ENCODE measurements at regions not wholly inside any gene's neighbourhood (a gene's known extent, or its start where the extent isn't known, plus 50 kb on each side); places are given as distances from the start of the nearest gene placed in this dataset.

DNA sequence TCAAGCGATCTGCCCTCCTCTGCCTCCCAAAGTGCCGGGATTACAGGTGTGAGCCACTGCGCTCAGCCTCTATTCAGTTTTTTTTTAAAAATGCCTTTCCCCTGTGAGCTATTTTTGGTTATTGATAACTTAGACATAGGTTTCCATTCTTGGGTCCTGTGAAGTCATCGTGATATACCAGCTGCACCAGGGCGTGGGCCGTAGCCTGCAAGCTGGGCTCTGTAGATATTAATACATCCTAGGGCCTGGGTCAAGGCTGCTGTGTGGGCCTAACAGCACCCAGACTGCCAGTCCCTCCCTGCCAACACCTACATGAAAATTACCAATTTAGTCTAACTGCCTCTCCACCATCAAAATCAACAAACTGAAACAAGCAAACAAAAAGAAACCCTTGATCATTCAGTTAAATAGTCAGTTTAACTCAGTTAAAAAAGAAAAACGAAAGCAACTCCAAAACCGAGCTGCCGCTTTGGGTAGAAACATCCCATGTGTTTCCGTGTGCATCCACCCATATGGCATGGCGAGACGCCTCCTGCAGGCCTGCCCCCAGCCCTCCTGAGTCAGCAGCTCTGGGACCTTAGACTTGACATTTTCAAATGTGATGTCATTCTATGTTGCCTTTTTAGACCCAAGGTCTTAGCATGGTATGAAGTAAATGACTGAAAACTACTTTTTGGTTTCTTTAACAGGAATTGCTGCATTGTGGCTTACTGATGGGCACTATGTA is 330.2 kb downstream of the GLRX3 start:
- no peak for DNase-seq

DNA sequence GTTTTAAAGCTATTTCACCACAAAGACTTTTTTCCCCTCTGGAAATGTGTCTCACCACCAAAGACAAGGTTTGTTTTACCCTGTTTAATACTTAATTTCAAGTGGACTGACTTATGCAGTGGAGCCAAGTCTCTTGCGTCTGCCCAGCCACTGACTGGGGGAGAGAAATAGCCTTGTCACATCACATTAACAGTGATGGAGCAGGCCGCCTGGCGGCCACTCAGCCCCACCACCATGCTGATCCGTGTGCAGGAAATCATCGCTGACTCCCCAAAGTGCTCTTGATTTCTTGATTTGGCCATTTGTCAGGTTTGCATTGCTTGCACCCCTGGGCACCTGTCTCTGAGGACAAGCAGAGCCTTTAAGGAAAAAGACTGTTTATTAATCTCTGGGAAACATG is 334.1 kb downstream of the GLRX3 start:
- DNase-seq = no peak

DNA sequence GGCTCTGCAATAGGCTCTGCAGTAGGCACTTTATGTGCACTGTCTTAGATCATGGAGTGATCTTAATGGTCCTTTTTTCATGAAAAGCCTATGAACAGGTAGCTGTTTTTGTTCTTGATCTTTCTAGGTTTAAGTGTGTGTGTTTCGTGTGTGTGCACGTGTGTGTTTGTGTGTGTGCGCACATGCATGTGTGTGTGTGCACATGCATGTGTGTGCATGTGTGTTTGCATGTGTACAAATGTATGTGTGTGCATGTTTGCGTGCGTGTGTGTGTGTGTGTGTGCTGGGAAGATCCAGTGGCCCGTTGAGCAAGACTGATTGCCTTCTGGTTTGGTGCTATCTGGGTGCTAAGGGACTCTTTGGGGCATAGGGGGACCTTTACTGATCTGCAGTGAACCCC is 334.8 kb downstream of the GLRX3 start:
- DNase-seq = no peak

DNA sequence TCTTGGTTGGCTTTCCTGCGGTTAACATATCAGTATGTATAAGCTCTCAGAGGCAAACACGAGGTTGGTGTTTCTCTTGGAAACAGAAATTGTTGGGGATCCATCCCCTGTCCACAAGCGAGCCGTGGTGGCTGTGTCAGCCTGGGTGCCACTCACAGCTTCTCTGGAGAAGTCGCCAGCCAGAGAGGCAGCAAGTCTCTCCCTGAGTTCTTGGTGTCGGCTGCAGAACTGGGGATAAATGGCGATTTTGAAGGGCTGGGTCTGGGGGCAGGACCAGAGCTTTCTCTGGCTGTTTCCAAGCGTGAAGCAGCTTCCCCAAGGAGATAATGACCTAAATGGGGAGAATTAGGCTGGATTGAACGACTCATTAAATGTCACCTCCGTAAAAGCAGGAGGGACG is 335.3 kb downstream of the GLRX3 start:
- DNase-seq = no peak

DNA sequence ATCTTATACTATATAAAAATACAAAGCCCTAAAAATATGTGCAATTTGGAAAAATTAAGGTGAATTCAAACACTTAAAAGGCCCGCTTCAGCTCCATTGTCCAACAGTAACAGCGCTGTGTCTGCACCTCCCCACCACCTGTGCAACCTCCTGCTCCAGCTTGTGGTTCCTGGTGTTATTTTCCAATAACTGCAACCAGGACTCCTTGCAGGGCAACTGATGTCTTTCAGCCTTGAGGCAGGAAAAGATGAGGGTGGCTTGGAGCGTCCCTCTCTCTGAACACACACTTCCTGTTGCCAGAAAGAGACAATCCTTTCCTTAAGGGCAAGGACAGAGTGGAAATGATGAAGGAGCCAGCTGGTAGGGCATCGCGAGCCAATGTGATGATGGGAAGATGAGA is 336.0 kb downstream of the GLRX3 start:
- DNase-seq = peak; percentile 53

DNA sequence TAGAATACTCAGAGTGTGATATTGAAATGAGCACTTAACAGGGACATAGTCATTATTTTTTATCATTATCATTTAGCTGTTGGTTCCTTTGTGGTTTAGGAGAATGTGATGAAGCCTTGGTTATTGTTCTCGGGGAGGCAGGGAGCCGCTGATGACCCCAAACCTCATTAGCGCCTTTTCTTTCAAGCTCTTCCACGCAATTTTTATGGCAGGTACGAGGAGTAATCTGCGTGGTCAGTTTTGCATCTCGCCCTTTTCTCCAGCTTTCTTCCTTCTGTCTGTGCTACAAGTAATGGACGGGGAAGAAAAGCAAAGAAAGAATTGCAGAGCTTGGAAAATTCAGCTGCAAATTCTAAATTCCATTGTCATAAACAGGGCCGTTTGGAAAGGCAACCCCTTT is 338.4 kb downstream of the GLRX3 start:
- no peak for DNase-seq

DNA sequence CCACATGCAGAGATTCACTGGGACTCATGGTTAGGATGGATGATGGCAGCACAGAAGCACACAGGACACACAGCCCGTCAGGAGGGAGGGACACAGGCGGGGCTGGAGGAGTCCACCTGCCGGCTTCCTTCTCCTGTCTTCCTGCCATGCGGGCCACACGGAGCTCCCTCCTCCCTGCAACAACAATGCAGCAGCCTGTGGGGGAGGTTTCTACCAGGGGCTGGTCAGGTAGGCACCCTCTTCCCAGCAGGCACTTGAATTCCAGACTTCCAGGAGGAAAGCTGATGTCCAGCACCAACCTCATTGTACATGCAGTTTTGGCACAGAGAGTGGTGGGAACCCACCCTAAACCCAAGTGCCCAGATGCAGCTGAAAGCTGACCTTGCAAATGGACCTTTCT is 341.2 kb downstream of the GLRX3 start:
- no peak for DNase-seq

DNA sequence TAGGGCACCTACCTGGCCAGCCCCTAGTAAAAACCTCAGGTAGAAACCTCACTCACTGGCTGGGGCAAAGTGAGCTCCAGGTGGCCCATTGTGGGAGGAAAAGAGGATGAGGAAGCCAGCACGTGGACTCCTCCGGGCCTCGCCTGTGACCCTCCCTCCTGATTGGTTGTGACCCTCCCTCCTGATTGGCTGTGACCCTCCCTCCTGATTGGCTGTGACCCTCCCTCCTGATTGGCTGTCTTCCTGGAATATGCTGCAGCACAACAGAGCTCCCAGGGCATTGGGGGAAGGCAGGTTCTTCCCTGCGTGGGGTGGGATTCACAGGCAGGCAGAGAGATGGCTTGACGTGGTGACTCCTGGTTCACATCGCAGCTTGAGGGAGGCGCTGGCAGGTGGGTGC is 343.0 kb downstream of the GLRX3 start:
- DNase-seq = peak; percentile 83

DNA sequence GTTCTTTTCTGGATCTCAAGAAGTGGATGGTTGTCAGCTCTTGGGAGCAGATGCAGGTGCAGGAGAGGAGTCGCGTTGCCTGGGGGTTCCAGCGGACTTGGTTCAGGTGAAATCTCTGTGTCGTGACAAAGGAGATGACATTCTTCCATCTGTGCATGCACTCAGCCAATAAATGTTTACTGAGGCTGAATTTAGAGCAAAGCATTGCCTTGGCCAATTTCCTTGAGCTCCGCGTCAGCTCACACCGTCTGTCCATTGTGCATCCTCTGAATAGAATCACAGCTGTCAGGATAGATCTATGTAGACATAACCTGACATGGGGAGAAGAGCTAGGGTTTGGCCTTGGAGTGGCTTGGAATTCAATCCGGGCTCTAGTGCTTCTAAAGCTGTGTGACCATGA is 343.7 kb downstream of the GLRX3 start:
- DNase-seq = peak; percentile 68

DNA sequence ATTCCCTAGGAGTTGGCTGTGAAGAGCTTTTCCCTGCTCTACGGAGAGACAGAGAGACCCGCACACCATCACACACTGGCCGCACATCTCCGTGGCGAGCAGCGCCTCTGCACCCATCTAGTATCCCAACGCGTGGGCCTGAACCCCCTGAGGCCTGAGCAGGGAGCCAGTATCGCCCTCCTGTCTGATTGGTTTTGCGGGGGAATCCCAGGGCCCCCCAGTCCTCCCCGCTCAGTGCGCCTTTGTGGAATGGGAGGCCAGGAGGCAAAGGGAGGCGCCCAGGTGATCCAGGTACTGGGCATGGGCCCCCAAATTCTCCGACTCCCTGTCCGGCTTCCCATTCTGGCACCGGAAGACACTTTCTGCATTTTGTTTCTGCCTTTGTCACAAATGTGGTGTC is 344.3 kb downstream of the GLRX3 start:
- DNase-seq = no peak

DNA sequence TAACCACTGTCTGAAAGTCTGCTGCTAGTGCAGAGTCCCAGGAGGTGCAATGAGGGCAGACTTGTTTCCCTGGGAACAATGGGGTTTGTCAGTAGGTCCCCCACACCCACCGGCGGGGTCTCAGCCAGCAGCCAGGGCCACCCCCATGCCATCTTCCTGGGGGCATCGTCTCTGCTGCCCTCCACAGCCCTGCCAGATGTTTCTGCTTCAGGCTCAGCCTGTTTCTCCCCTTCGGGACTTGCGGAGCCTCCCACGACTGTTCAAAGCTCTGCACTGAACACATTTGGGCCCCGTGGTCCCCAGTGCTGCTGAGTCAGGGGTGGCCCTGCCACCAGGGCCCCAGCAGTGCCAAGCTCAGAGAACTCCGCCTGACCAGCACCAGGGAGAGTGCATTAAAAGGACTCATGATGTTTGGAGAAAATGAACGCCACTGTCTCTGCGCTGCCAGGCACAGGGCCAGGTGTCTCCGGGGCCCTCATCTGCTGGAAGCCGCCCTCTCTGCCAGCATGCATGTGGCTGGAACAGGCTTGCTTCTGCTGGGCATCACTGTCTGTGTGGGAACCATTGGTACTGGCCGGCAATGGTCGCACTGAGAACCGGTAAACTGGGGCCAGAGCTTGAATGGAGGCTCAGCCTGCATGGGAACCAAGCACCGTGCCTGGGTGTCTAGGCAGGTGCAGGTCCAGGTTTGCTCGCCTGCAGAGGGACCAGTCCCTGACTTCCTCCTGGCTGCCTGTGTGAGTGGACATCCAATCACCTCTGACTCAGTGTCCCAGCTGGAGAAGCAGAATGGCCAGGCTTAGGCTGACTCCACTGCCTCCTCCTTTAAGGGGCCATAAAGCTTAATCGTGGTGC is 345.1 kb downstream of the GLRX3 start:
- DNase-seq = no peak

DNA sequence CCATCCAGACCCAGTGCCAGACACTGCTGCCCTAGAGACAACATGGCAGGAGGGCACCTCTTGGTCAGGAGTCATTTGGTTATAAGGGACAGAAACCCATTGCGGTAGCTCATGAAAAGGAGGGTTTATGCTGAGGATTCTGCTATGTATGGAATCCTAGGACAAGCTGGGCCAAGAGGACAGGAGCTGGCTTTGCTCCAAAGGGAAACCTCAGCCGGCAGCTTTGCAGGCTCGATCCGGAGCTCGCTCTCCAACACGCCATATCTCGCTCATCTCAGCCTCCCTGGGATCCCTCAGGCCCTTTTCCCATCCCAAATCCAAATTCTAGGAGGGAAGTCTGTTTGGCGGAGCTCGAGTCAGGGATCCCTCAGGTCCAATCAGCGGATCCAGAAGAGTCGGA is 345.7 kb downstream of the GLRX3 start:
- DNase-seq = no peak

DNA sequence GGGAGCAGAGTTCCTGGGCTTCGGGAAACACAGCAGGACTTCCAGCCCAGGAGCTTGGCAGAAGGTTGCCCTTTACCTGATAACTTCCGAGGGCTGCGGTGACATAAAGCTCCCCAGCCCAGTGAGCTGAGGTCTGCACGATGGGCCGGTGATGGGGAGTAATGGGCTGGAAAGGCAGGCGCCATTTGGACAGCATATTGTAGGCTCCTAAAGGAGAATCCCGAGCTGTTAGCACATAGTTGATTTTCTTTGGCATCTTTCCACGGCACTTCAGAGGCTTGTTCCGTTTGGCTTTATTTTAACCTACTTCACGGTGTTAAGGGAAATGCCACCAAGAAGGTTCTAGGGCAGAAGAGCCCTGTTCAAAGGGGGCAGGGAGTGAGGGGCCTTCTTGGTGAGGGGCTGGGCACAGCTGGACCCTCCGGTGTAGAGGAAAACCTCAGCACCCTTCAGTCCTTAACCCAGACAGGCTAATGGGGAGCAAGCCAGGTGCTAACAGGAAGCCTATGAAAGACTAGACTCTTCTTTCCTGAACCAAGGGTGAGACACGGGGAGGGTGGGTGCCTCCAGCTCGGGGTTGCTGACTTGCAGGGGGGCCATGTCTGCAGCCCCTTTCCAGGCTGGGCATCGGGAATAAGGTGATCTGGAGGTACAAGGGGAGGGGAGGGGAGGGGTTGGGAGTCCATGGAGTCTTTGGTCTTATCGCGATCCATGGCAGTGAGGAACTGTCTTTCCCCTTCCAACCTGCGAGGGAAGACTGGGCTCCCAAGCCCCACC is 347.7 kb downstream of the GLRX3 start:
- peak; percentile 63 for DNase-seq

DNA sequence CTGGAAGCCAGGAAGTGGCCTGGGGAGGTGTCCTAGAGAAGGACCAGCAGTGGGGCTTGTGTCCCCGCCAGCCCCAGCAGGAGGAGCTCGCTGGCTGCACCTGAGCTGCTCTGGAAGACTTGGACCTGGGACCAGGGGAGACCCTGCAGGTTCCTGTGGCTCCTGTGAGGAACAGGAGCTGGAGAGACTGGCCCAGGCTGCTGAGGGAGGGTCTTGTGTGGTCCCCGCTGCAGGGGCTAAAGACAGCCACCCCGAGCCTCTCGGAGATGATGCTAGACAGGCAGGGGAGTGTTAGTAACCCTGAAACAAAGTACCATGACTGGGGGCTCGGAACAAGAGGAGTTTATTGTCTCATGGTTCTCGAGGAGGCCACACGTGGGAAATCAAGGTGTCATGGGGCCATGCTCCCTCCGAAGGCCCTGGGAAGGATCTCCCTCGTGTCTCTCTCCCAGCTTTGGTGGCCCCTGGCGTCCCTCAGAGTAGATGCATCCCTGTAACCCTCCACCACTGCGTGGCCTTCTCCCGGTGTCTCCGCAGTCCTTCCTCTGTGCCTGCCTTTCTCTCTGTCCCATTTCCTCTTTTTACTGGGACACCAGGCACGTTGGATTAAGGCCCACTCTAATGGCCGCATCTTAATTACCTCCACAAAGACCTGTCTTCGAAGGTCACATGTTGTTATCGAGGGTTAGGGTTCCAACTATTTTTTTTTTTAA is 348.4 kb downstream of the GLRX3 start:
- DNase-seq = no peak

DNA sequence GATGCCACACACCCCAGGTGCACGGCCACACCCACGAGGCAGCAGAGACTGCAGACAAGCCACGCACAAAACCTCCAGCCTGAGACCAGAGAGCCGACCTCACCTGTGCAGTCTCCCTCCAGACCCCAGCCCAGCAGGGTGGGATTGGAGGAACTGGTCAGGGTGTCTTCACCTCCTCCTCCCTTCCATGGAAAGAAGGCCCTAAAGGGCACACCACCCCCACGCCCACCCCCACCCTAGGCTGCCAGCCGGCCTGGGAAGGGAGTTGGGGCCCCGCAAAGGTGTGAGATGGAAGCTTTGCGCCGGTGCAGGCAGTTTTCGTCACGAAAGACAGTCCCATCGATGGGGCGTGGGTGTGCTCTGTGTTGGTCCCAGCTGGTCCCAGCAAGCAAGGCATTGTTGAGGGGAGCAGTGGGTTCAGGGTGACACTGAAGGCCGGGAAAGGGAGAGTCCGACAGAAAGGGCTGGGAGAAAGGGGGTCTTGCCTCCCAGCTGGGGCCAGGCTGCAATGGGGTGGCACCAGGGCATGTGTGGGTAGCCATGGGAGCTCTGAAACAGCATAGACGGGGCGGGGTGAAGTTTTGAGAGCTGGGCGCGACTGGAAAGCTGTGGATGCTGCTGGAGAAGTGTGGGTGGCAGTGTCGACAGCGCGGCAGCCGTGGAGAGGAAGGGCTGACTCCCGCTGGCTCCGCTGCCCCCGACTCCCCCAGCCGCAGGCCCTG is 349.2 kb downstream of the GLRX3 start:
- DNase-seq = no peak

DNA sequence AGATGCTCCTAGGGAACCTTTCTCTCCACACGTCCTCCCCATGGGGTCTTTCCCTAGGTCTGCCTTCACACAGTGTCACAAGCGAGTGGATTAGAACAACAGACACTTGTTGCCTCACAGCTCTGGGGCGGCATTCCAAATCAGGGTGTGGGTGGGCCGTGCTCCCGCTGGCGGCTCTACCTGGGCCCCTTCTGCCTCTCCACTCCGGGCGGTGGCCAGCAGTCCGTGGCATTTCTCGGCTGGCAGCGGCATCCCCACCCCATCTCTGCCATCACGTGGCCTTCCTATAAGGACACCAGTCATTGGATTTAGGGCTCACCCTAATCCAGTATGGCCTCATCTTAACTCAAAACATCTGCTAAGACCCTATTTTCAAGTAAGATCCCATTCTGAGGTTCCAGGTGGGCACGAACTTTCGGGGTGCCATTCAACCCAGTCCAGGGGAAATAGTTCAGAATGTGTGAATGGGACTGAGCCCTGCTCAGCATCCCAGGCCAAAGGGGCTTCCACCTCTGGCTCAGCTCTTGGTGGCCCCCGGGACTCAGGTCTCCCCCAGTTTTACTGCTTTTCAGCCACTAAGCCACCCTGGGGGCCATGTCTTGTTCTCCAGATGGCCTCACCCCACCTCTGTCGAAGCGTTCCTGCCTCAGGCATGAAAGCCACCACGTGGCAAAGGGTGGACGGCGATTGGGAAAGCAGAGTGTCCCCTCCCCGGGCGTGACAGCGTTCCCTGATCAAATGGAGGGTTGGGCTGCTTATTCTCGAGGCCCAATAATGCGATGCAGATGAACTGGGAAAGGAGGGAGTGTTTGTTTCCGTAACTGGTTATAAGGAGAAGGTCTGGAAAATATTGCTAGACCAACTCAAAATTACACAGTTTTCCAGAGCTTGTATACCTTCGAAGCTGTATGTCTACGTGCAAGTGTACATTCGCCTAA is 350.0 kb downstream of the GLRX3 start:
- no peak for DNase-seq

DNA sequence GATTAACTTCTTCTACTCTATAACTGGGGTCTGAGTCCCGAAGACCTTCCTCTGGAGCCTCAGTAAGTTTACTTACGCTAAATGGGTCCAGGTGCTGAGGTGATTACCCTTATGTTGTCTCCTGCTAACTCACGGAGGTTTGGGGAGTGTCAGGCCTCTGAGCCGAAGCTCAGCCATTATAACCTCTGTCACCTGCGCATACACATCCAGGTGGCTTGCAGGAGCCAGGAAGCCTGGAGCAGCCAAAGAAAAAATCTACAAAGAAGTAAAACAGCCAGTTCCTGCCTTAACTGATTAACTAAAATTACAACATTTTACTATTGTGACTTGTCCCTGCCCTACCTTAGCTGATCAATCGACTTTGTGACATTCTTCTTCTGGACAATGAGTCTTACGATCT is 350.7 kb downstream of the GLRX3 start:
- no peak for DNase-seq

DNA sequence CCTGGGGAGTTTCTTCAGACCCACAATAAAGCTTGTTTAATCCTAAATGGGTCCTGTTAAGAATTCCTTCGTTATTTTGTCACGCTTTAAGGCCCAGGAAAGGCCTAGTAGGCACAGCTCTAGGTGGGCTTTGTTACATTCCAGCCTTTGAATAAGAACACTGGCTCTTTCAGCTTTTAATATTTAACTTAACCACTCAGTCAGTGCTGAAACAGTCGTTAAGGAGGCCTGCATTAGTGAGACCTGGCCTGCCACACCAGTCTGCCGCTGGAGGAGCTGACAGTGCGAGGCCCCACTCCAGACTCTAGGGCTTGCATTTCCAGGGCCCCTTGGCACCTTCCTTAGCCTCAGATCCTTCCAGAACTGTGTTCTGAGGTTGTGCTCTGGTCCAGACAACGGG is 351.4 kb downstream of the GLRX3 start:
- no peak for DNase-seq

DNA sequence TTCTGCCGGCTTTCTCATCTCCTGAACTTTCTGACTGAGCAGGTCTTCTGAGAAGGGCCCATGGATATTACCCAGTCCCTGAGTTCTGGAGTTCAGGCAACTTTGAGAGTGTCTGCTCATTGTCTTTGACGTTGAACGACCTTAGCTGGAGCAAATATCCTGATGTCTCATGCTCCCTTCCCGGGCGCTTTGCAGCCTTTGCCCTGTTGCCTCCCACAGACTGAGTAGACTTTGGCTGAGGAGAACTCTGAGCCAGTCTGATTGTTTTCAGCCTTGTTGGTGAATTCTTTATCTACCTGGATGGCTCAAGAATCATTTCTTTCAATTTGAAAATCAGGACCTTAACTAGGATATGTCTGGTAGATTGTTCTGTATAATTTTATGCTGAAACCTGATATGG is 353.7 kb downstream of the GLRX3 start:
- DNase-seq = no peak

DNA sequence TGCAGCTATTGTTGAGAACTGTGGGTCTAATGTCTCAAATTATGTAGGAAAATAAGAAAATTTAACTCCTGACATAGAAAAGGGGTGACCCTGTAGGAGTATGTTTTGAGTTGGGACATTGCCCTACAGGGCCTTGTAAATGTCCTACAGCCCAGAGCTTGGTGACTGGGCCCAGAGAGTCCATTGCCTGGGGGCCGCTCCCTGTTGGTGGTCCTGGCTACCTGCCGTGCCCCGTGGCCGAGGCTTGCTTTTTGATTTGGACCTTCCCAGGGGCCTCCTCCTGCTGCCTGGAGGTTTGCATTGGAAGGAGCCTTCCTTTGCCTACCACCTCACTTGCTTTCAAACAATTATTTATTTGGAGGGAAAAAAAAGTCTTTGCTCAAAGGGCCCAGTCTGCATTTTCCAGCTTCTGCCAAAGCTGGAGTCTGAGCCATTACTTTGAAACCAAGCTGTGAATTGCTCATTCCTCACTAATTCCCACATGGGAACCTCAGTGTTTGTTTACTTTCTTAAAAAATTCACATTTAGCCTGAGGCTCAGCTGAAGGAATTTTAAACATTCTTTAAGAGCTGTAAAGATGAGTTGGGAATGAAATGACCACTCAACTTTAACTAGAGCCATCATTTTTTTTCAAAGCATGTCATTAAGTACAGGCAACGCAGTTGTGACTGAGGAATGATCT is 355.0 kb downstream of the GLRX3 start:
- peak; percentile 52 for DNase-seq

DNA sequence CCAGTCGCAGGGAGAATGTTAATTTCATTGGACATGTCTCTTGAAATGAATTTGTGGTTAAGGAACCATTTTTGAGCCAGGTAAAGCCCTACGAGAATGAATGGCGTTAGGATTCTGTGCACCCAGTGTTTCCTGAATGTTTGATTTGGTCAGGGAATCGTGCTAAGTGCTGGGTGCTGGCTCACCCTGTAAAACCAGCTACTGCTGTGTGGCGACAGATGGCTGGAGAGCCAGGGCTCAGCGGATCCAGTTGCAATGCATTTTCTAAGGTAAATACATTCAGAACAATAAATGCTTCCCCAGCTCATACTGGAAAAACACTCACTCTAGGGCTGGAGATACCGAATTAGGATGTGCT is 355.5 kb downstream of the GLRX3 start:
- DNase-seq = peak; percentile 64

Measured in NCI-H2171 treated with DMSO at 0.1 percent for 48 hours (cell line).